Neural cell (in vitro differentiated cells): ENCODE measurements at regions not wholly inside any gene's neighbourhood (a gene's known extent, or its start where the extent isn't known, plus 50 kb on each side); places are given as distances from the start of the nearest gene placed in this dataset.

Experiments
- EZH2 ChIP-seq: fragments of 200-600, 300-800 bp; shearing (Covaris generic), sonication (generic); IDR thresholded peaks from 2 replicates; pipeline ENCODE4 v1.6.1; 2014; ENCODE audit warnings: antibody characterized with exemption, low read length, borderline replicate concordance, mild to moderate bottlenecking; ENCODE audit not compliant: insufficient read depth, poor library complexity, severe bottlenecking
- RAD21 ChIP-seq: fragments of 450-650 bp; conservative IDR thresholded peaks from 2 replicates; pipeline ENCODE4 v1.6.1; 2014; ENCODE audit warnings: antibody characterized with exemption, mild to moderate bottlenecking, moderate library complexity
- TF ChIP-seq, protein P1 (sequence below): fragments of 450-650 bp; IDR thresholded peaks from 2 replicates; pipeline ENCODE4 v1.5.1; 2014; ENCODE audit warnings: antibody characterized with exemption, mild to moderate bottlenecking, moderate library complexity; ENCODE audit not compliant: poor library complexity, severe bottlenecking

DNA sequence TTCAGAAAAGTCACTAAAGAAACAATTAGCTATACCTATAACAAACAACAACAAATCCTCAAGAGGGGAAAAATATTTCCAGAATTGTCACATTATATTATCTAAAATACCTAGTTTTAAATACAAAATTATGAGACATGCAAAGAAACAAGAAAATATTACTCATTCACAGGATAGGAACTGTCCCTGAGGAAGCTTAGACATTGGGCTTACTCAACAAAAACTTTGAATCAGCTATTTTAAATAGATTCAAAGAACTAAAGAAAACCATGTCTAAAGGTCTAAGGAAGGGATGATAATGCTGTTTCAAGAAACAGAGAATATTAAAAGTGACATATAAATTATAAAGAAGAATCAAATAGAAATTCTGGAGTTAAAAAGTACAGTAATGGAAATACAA is 131.9 kb upstream of the ZNF516 start:
- TF ChIP-seq, protein P1, sequence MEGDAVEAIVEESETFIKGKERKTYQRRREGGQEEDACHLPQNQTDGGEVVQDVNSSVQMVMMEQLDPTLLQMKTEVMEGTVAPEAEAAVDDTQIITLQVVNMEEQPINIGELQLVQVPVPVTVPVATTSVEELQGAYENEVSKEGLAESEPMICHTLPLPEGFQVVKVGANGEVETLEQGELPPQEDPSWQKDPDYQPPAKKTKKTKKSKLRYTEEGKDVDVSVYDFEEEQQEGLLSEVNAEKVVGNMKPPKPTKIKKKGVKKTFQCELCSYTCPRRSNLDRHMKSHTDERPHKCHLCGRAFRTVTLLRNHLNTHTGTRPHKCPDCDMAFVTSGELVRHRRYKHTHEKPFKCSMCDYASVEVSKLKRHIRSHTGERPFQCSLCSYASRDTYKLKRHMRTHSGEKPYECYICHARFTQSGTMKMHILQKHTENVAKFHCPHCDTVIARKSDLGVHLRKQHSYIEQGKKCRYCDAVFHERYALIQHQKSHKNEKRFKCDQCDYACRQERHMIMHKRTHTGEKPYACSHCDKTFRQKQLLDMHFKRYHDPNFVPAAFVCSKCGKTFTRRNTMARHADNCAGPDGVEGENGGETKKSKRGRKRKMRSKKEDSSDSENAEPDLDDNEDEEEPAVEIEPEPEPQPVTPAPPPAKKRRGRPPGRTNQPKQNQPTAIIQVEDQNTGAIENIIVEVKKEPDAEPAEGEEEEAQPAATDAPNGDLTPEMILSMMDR: no peak
- TF ChIP-seq EZH2: no peak
- no peak for TF ChIP-seq RAD21
